Mesendoderm (in vitro differentiated cells): ENCODE measurements at regions not wholly inside any gene's neighbourhood (a gene's known extent, or its start where the extent isn't known, plus 50 kb on each side); places are given as distances from the start of the nearest gene placed in this dataset.

Experiments
- DNase-seq: peaks from one replicate; pipeline ENCODE4 v3.0.0; 2013
- H2AK5ac ChIP-seq: 2 replicates; pipeline ENCODE4 v1.6.1; 2013; ENCODE audit warnings: low read length, inconsistent platforms
- H2BK120ac ChIP-seq: 2 replicates; pipeline ENCODE4 v1.6.1; 2013; ENCODE audit warnings: low read depth, mild to moderate bottlenecking, low read length, moderate library complexity, mixed read lengths
- H2BK15ac ChIP-seq: replicated peaks from 2 replicates; pipeline ENCODE4 v1.6.1; 2013; ENCODE audit warnings: low read depth, mild to moderate bottlenecking, moderate library complexity
- H2BK5ac ChIP-seq: 2 replicates; pipeline ENCODE4 v1.6.1; 2013; ENCODE audit warnings: low read length, inconsistent platforms
- H3K18ac ChIP-seq: 2 replicates; pipeline ENCODE4 v1.6.1; 2013; ENCODE audit warnings: mild to moderate bottlenecking, low read length, mixed read lengths
- H3K23ac ChIP-seq: one replicate; pipeline ENCODE4 v1.6.1; 2013; ENCODE audit warnings: low read length
- H3K27ac ChIP-seq: 2 replicates; pipeline ENCODE4 v1.5.1; 2013; ENCODE audit warnings: low read depth, mild to moderate bottlenecking, inconsistent platforms, low read length, moderate library complexity
- H3K27me3 ChIP-seq: 2 replicates; pipeline ENCODE4 v1.6.1; 2013; ENCODE audit warnings: low read length, control low read depth, mild to moderate bottlenecking, inconsistent platforms; ENCODE audit not compliant: insufficient read depth, poor library complexity
- H3K36me3 ChIP-seq: 2 replicates; pipeline ENCODE4 v1.6.1; 2013; ENCODE audit warnings: low read length, inconsistent platforms; ENCODE audit not compliant: control insufficient read depth, insufficient read depth
- H3K4ac ChIP-seq: one replicate; pipeline ENCODE4 v1.6.1; 2013; ENCODE audit warnings: low read depth, mild to moderate bottlenecking, low read length, moderate library complexity
- H3K4me1 ChIP-seq: 2 replicates; pipeline ENCODE4 v1.6.1; 2013; ENCODE audit warnings: low read depth, low read length, inconsistent platforms; ENCODE audit not compliant: control insufficient read depth
- H3K4me2 ChIP-seq: 2 replicates; pipeline ENCODE4 v1.6.1; 2013; ENCODE audit warnings: low read length
- H3K4me3 ChIP-seq: 2 replicates; pipeline ENCODE4 v1.5.1; 2013; ENCODE audit warnings: mild to moderate bottlenecking, low read length
- H3K56ac ChIP-seq: one replicate; pipeline ENCODE4 v1.6.1; 2013; ENCODE audit warnings: low read length
- H3K79me1 ChIP-seq: 2 replicates; pipeline ENCODE4 v1.6.1; 2013; ENCODE audit warnings: low read length, inconsistent platforms
- H3K79me2 ChIP-seq: 2 replicates; pipeline ENCODE4 v1.6.1; 2013; ENCODE audit warnings: mild to moderate bottlenecking, low read length; ENCODE audit not compliant: control insufficient read depth, insufficient read depth
- H3K9ac ChIP-seq: 2 replicates; pipeline ENCODE4 v1.6.1; 2013; ENCODE audit warnings: low read length, inconsistent platforms
- H4K5ac ChIP-seq: one replicate; pipeline ENCODE4 v1.6.1; 2013; ENCODE audit warnings: low read length
- H4K8ac ChIP-seq: one replicate; pipeline ENCODE4 v1.6.1; 2013; ENCODE audit warnings: low read depth, mild to moderate bottlenecking, control low read depth, low read length, moderate library complexity
- WGBS: extraction: QIAGEN DNeasy Blood & Tissue Kit; methylation state at CpG from one replicate; pipeline ENCODE4 v1.1.7; 2013; ENCODE audit warnings: low lambda C conversion rate, missing lambda C conversion rate; ENCODE audit not compliant: insufficient coverage; ENCODE audit errors: extremely low coverage; 5-methylcytosine and 5-hydroxymethylcytosine counted together

- H2BK15ac ChIP-seq, result no peak overlapping the region
- H3K18ac ChIP-seq, result no peak overlapping the region
- H3K23ac ChIP-seq, result no peak overlapping the region
- no peak overlapping the region for H4K5ac ChIP-seq
- no peaks in the 10 kb centered on the region for H3K36me3 ChIP-seq
- H3K79me2 ChIP-seq, result no peaks in the 10 kb centered on the region
- H4K8ac ChIP-seq, result no peak overlapping the region
- H2BK120ac ChIP-seq, result no peak overlapping the region
- no peak overlapping the region for H3K9ac ChIP-seq
- no peak overlapping the region for H3K4ac ChIP-seq
- peaks cover 2% of the 10 kb centered on the region for H3K4me1 ChIP-seq
- no peak overlapping the region for H2AK5ac ChIP-seq
- H3K4me2 ChIP-seq, result no peak overlapping the region
- no peak overlapping the region for H3K27ac ChIP-seq
- H3K27me3 ChIP-seq, result no peaks in the 10 kb centered on the region
- no peak overlapping the region for H3K4me3 ChIP-seq
- no peaks in the 10 kb centered on the region for H3K79me1 ChIP-seq
- no peak overlapping the region for H2BK5ac ChIP-seq
- no peak overlapping the region for H3K56ac ChIP-seq
- DNase-seq, result no peak
- WGBS, result no CpG with 5 or more reads among the region's 3 CpGs
These were observed 534.2 kb downstream of the RAB28 start for GRCh38 chr4:12949719-12950490.

- Histone ChIP-seq H4K8ac (no peak overlapping the region), H3K4ac (no peak overlapping the region), H3K9ac (no peak overlapping the region), H3K79me1 (no peaks in the 10 kb centered on the region), H2BK5ac (no peak overlapping the region), H2BK15ac (no peak overlapping the region), H3K36me3 (no peaks in the 10 kb centered on the region), H3K56ac (no peak overlapping the region), H3K27ac (no peak overlapping the region), H4K5ac (no peak overlapping the region), H3K18ac (no peak overlapping the region), H3K4me3 (no peak overlapping the region), H3K4me2 (no peak overlapping the region), H3K79me2 (no peaks in the 10 kb centered on the region), H2AK5ac (no peak overlapping the region), H3K27me3 (no peaks in the 10 kb centered on the region), H3K23ac (no peak overlapping the region), H3K4me1 (no peaks in the 10 kb centered on the region), H2BK120ac (no peak overlapping the region)
- DNase-seq, result no peak
- WGBS, result no CpG with 5 or more reads among the region's 4 CpGs
These were observed 541.1 kb downstream of the RAB28 start for GRCh38 chr4:12943069-12943468.

- no peak overlapping the region for H2BK5ac ChIP-seq
- no peaks in the 10 kb centered on the region for H3K27me3 ChIP-seq
- H3K18ac ChIP-seq, result no peak overlapping the region
- H2BK120ac ChIP-seq, result no peak overlapping the region
- H2BK15ac ChIP-seq, result no peak overlapping the region
- no peaks in the 10 kb centered on the region for H3K79me1 ChIP-seq
- H3K23ac ChIP-seq, result no peak overlapping the region
- no peaks in the 10 kb centered on the region for H3K79me2 ChIP-seq
- no peak overlapping the region for H3K56ac ChIP-seq
- no peak overlapping the region for H4K8ac ChIP-seq
- no peak overlapping the region for H2AK5ac ChIP-seq
- no peak overlapping the region for H3K4me2 ChIP-seq
- no peak overlapping the region for H3K4ac ChIP-seq
- H3K36me3 ChIP-seq, result no peaks in the 10 kb centered on the region
- H3K9ac ChIP-seq, result no peak overlapping the region
- DNase-seq, result no peak
- no peak overlapping the region for H3K4me3 ChIP-seq
- H3K27ac ChIP-seq, result no peak overlapping the region
- no peaks in the 10 kb centered on the region for H3K4me1 ChIP-seq
- no peak overlapping the region for H4K5ac ChIP-seq
These were observed 550.3 kb downstream of the RAB28 start for GRCh38 chr4:12933760-12934221.

DNA sequence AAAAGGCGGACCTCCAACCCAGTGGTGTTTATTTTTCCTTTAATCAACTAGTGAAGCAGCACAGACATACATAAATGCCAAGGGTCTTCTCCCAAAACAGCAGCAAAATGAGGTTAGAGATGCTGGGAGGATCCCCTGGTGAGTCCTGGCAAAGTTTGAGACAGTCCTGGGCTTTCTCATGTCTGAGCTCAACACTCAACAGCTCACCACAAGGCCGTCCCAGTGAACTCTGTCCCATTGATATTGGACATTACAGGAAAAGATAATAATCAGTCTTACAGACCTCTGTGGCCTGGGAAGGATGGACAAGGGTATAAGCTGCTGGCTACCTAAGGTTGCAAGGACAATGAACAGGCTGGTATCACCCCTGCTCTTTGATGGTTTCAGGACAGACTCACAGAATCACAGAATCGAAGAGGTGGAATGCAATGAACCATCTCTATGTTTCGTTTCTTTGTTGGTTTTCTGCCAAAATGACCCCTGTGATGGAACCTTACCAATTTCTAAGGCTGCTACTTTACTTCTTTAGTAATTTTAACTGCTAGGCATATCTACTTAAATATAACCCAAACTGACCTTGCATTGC lies 551.8 kb downstream of the RAB28 start:
- Histone ChIP-seq H2BK15ac (no peak overlapping the region), H3K9ac (no peak overlapping the region), H3K18ac (no peak overlapping the region)

DNA sequence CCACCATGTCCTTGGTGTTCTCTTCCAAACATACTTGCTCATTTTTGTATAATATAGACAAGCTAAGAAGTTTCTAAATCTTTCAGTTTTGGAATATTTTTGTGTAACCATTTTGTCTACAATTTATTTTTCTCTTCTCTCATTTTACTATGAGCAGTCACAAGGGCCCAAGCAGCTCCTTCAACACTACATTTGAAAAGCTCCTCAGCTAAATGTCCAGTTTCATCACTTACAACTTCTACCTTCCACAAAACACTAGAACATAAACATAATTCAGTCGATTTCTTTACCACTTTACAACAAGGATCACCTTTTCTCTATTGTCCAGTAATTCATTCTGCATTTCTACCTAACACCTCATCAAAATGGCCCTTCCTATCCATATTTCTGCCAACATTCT lies 554.4 kb downstream of the RAB28 start:
- Histone ChIP-seq H3K4me1 (no peaks in the 10 kb centered on the region), H3K4me3 (no peak overlapping the region), H2BK5ac (no peak overlapping the region), H2BK15ac (no peak overlapping the region), H3K23ac (no peak overlapping the region), H3K27ac (no peak overlapping the region), H4K5ac (no peak overlapping the region), H3K36me3 (no peaks in the 10 kb centered on the region), H3K79me2 (no peaks in the 10 kb centered on the region), H3K4me2 (no peak overlapping the region), H3K27me3 (no peaks in the 10 kb centered on the region), H2BK120ac (no peak overlapping the region), H3K9ac (no peak overlapping the region), H3K79me1 (no peaks in the 10 kb centered on the region), H2AK5ac (no peak overlapping the region), H3K56ac (no peak overlapping the region), H3K18ac (no peak overlapping the region), H3K4ac (no peak overlapping the region), H4K8ac (no peak overlapping the region)
- WGBS, result 100% methylated on average over 1 of the region's 1 CpG
- DNase-seq, result no peak

More for the DNA sequence above, 551.8 kb downstream of the RAB28 start:
- no CpG with 5 or more reads among the region's 4 CpGs for WGBS
- H3K27ac ChIP-seq, result no peak overlapping the region
- H3K4me3 ChIP-seq, result no peak overlapping the region
- H3K79me2 ChIP-seq, result no peaks in the 10 kb centered on the region
- H3K4ac ChIP-seq, result no peak overlapping the region
- no peaks in the 10 kb centered on the region for H3K79me1 ChIP-seq
- H4K5ac ChIP-seq, result no peak overlapping the region
- H2BK120ac ChIP-seq, result no peak overlapping the region
- no peaks in the 10 kb centered on the region for H3K36me3 ChIP-seq
- H4K8ac ChIP-seq, result no peak overlapping the region
- no peak for DNase-seq
- no peak overlapping the region for H3K23ac ChIP-seq
- no peak overlapping the region for H3K4me2 ChIP-seq
- H3K56ac ChIP-seq, result no peak overlapping the region
- H3K27me3 ChIP-seq, result no peaks in the 10 kb centered on the region
- no peak overlapping the region for H2AK5ac ChIP-seq
- H3K4me1 ChIP-seq, result no peaks in the 10 kb centered on the region
- H2BK5ac ChIP-seq, result no peak overlapping the region

GRCh38 chr4:12928751-12929150 lies 555.4 kb downstream of the RAB28 start:
- no peak for DNase-seq
- Histone ChIP-seq H3K27ac (no peak overlapping the region), H4K5ac (no peak overlapping the region), H4K8ac (no peak overlapping the region), H3K4ac (no peak overlapping the region), H3K18ac (no peak overlapping the region), H2BK5ac (no peak overlapping the region), H3K79me1 (no peaks in the 10 kb centered on the region), H3K9ac (no peak overlapping the region), H2AK5ac (no peak overlapping the region), H3K79me2 (no peaks in the 10 kb centered on the region), H3K23ac (no peak overlapping the region), H3K4me2 (no peak overlapping the region), H3K56ac (no peak overlapping the region), H2BK15ac (no peak overlapping the region), H3K4me3 (no peak overlapping the region), H3K4me1 (no peaks in the 10 kb centered on the region), H2BK120ac (no peak overlapping the region), H3K36me3 (no peaks in the 10 kb centered on the region), H3K27me3 (no peaks in the 10 kb centered on the region)
